WTC11 (cell line): ENCODE measurements at regions not wholly inside any gene's neighbourhood (a gene's known extent, or its start where the extent isn't known, plus 50 kb on each side); places are given as distances from the start of the nearest gene placed in this dataset.

Source experiments
- ATAC-seq: fragments of 200-7000 bp; cut with Tn5 transposase; 2 replicates; pipeline ENCODE4 v1.10.0; 2021; ENCODE audit warnings: mild to moderate bottlenecking, moderate library complexity
- CTCF ChIA-PET: fragments of 300-600 bp; sonication (Branson Sonifier 250); formaldehyde crosslinking; loops from one replicate; lab custom pipeline; 2021; ENCODE audit warnings: antibody characterized with exemption; lab: Charles Lee
- POLR2A ChIA-PET: fragments of 350-600 bp; sonication (Branson Sonifier 250); formaldehyde crosslinking; loops from one replicate; lab custom pipeline; 2021; ENCODE audit warnings: antibody characterized with exemption; lab: Charles Lee
- DNase-seq: peaks from one replicate; pipeline ENCODE4 v3.0.0; 2021; ENCODE audit warnings: low spot score
- H3K27ac Mint-ChIP-seq: 2 replicates; pipeline ENCODE4 v1.8.0; 2021; ENCODE audit warnings: mixed read lengths
- H3K27me3 Mint-ChIP-seq: 2 replicates; pipeline ENCODE4 v1.8.0; 2021; ENCODE audit warnings: low read depth, mild to moderate bottlenecking, moderate library complexity, mixed read lengths
- H3K36me3 Mint-ChIP-seq: 2 replicates; pipeline ENCODE4 v1.8.0; 2021; ENCODE audit warnings: mixed read lengths
- H3K4me1 Mint-ChIP-seq: 2 replicates; pipeline ENCODE4 v1.8.0; 2022; ENCODE audit warnings: mixed read lengths
- H3K4me3 Mint-ChIP-seq: 2 replicates; pipeline ENCODE4 v1.8.0; 2021; ENCODE audit warnings: mild to moderate bottlenecking, moderate library complexity, mixed read lengths
- H3K9me3 Mint-ChIP-seq: 2 replicates; pipeline ENCODE4 v1.8.0; 2021; ENCODE audit warnings: mixed read lengths
- ATF1 ChIP-seq: sonication (generic); formaldehyde crosslinking; IDR thresholded peaks from 2 replicates; pipeline ENCODE4 v1.8.1; 2023; ENCODE audit warnings: mild to moderate bottlenecking, moderate library complexity, missing genetic modification reagents
- CREB1 ChIP-seq: sonication (generic); formaldehyde crosslinking; IDR thresholded peaks from 2 replicates; pipeline ENCODE4 v1.8.0; 2023; ENCODE audit warnings: mild to moderate bottlenecking, missing genetic modification reagents
- CREM ChIP-seq: sonication (generic); formaldehyde crosslinking; IDR thresholded peaks from 2 replicates; pipeline ENCODE4 v1.8.1; 2022; ENCODE audit warnings: mild to moderate bottlenecking, missing genetic modification reagents, moderate library complexity
- E2F1 ChIP-seq: sonication (generic); formaldehyde crosslinking; IDR thresholded peaks from 2 replicates; pipeline ENCODE4 v1.8.0; 2022; ENCODE audit warnings: mild to moderate bottlenecking, missing genetic modification reagents
- ETV6 ChIP-seq: sonication (generic); formaldehyde crosslinking; IDR thresholded peaks from 2 replicates; pipeline ENCODE4 v1.8.1; 2022; ENCODE audit warnings: mild to moderate bottlenecking, missing genetic modification reagents
- NFYB ChIP-seq: sonication (generic); formaldehyde crosslinking; conservative IDR thresholded peaks from 2 replicates; pipeline ENCODE4 v1.8.0; 2022; ENCODE audit warnings: low read depth, missing genetic modification reagents
- SOX15 ChIP-seq: fragments of 250-450 bp; sonication (Bioruptor Pico); IDR thresholded peaks from 2 replicates; pipeline ENCODE4 v1.9.0; 2021; ENCODE audit warnings: mild to moderate bottlenecking
- SP1 ChIP-seq: sonication (generic); formaldehyde crosslinking; conservative IDR thresholded peaks from 2 replicates; pipeline ENCODE4 v1.8.1; 2022; ENCODE audit warnings: missing genetic modification reagents
- ZBTB43 ChIP-seq: sonication (generic); formaldehyde crosslinking; IDR thresholded peaks from 2 replicates; pipeline ENCODE4 v1.8.1; 2023; ENCODE audit warnings: mild to moderate bottlenecking, missing genetic modification reagents
- ZNF121 ChIP-seq: sonication (generic); formaldehyde crosslinking; IDR thresholded peaks from 2 replicates; pipeline ENCODE4 v1.8.0; 2023; ENCODE audit warnings: missing genetic modification reagents
- ZNF232 ChIP-seq: sonication (generic); formaldehyde crosslinking; IDR thresholded peaks from 2 replicates; pipeline ENCODE4 v1.8.0; 2022; ENCODE audit warnings: mild to moderate bottlenecking, missing genetic modification reagents
- ZNF396 ChIP-seq: fragments of 250-450 bp; sonication (Bioruptor Pico); IDR thresholded peaks from 2 replicates; pipeline ENCODE4 v1.8.0; 2021; ENCODE audit warnings: mild to moderate bottlenecking, moderate library complexity, borderline replicate concordance
- TF ChIP-seq, protein P1 (sequence below): fragments of 250-450 bp; sonication (Bioruptor Pico); IDR thresholded peaks from 2 replicates; pipeline ENCODE4 v1.8.0; 2021; ENCODE audit warnings: mild to moderate bottlenecking
- TF ChIP-seq, protein P2 (sequence below): sonication (generic); formaldehyde crosslinking; IDR thresholded peaks from 2 replicates; pipeline ENCODE4 v1.8.0; 2022; ENCODE audit warnings: mild to moderate bottlenecking, missing genetic modification reagents
- TF ChIP-seq, protein P3 (sequence below): sonication (generic); formaldehyde crosslinking; IDR thresholded peaks from 2 replicates; pipeline ENCODE4 v1.8.1; 2023; ENCODE audit warnings: mild to moderate bottlenecking, missing genetic modification reagents

DNA sequence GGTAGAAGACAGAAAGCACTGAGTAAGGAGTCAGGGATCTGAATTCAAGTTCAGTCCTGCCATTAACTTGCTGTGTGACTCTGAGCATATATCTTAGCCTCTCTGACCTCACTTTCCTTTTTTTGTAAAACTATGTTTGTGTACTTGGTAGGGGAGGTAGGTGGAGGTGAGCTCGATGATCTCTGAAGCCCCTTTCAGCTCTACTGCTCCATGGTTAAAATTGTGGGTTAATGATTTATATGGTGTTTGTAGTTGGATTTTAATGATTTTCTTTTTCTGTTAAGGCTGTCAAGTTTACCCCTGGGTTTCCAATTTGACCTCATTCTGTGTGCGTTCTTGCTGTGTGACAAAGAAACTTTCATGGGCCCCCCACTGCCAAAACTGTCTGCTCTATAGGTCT lies 124.1 kb downstream of the CD164 start (continued):
- no peak for TF ChIP-seq ZBTB43 (CRISPR knock-in tag)
- TF ChIP-seq ATF1 (CRISPR knock-in tag) = no peak
- TF ChIP-seq, protein P1, sequence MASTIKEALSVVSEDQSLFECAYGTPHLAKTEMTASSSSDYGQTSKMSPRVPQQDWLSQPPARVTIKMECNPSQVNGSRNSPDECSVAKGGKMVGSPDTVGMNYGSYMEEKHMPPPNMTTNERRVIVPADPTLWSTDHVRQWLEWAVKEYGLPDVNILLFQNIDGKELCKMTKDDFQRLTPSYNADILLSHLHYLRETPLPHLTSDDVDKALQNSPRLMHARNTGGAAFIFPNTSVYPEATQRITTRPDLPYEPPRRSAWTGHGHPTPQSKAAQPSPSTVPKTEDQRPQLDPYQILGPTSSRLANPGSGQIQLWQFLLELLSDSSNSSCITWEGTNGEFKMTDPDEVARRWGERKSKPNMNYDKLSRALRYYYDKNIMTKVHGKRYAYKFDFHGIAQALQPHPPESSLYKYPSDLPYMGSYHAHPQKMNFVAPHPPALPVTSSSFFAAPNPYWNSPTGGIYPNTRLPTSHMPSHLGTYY (CRISPR knock-in tag) = no peak
- TF ChIP-seq ZNF232 (CRISPR knock-in tag) = no peak
- TF ChIP-seq, protein P2, sequence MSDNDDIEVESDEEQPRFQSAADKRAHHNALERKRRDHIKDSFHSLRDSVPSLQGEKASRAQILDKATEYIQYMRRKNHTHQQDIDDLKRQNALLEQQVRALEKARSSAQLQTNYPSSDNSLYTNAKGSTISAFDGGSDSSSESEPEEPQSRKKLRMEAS = no peak
- TF ChIP-seq SP1 = no peak
- no peak for TF ChIP-seq CREB1 (CRISPR knock-in tag)
- no peak for TF ChIP-seq CREM (CRISPR knock-in tag)

- no peak overlapping the region for H3K4me3 Mint-ChIP-seq
- H3K27me3 Mint-ChIP-seq = no peaks in the 10 kb centered on the region
- peaks cover 4% of the 10 kb centered on the region for H3K36me3 Mint-ChIP-seq
- H3K9me3 Mint-ChIP-seq = peaks cover 5% of the 10 kb centered on the region; the same call in 1 of the 2 replicates
- TF ChIP-seq ZNF396 (CRISPR knock-in tag) = no peak
- TF ChIP-seq ETV6 = no peak
- TF ChIP-seq, protein P3, sequence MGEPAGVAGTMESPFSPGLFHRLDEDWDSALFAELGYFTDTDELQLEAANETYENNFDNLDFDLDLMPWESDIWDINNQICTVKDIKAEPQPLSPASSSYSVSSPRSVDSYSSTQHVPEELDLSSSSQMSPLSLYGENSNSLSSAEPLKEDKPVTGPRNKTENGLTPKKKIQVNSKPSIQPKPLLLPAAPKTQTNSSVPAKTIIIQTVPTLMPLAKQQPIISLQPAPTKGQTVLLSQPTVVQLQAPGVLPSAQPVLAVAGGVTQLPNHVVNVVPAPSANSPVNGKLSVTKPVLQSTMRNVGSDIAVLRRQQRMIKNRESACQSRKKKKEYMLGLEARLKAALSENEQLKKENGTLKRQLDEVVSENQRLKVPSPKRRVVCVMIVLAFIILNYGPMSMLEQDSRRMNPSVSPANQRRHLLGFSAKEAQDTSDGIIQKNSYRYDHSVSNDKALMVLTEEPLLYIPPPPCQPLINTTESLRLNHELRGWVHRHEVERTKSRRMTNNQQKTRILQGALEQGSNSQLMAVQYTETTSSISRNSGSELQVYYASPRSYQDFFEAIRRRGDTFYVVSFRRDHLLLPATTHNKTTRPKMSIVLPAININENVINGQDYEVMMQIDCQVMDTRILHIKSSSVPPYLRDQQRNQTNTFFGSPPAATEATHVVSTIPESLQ (CRISPR knock-in tag) = no peak
- no peak for TF ChIP-seq SOX15 (CRISPR knock-in tag)
- TF ChIP-seq ZNF121 (CRISPR knock-in tag) = no peak
- TF ChIP-seq CREB1 (CRISPR knock-in tag) = no peak
- ATAC-seq (no peak), DNase-seq (no peak)
- ChIA-PET CTCF (no interaction called here), POLR2A (no interaction called here)
- H3K27ac Mint-ChIP-seq = no peak overlapping the region
- peaks cover 2% of the 10 kb centered on the region; the same call in 1 of the 2 replicates for H3K4me1 Mint-ChIP-seq
These were observed 124.8 kb downstream of the CD164 start for GRCh38 chr6:109257494-109257893.

GRCh38 chr6:109255946-109256640 lies 126.2 kb downstream of the CD164 start:
- peaks cover 11% of the 10 kb centered on the region for H3K9me3 Mint-ChIP-seq
- H3K27ac Mint-ChIP-seq = no peak overlapping the region
- TF ChIP-seq ZBTB43 (CRISPR knock-in tag) (no peak), E2F1 (CRISPR knock-in tag) (no peak), NFYB (CRISPR knock-in tag) (no peak)
- H3K27me3 Mint-ChIP-seq = no peaks in the 10 kb centered on the region
- DNase-seq = no peak
- ChIA-PET POLR2A (no interaction called here), CTCF (no interaction called here)
- H3K4me3 Mint-ChIP-seq = no peak overlapping the region
- ATAC-seq = no peak
- no peaks in the 10 kb centered on the region for H3K36me3 Mint-ChIP-seq
- peaks cover 9% of the 10 kb centered on the region for H3K4me1 Mint-ChIP-seq
